Ovary (tissue), 3 donors: ENCODE measurements at regions not wholly inside any gene's neighbourhood (a gene's known extent, or its start where the extent isn't known, plus 50 kb on each side); places are given as distances from the start of the nearest gene placed in this dataset.

Experiments used
- CTCF ChIP-seq, 3 donors: fragments of 450-650 bp in 2 of 3; fragments of 200-600 bp in 1 of 3; IDR thresholded peaks; one replicate each; pipeline versions ENCODE4 v1.5.1 to v1.8.0; 2016 to 2022; ENCODE audit warnings: antibody characterized with exemption in 3 of 3, mild to moderate bottlenecking in 1 of 3
- EP300 ChIP-seq: sonication (generic); formaldehyde crosslinking; IDR thresholded peaks from one replicate; pipeline ENCODE4 v1.6.1; 2017; ENCODE audit warnings: antibody characterized with exemption
- POLR2A ChIP-seq: fragments of 450-650 bp; IDR thresholded peaks from one replicate; pipeline ENCODE4 v1.6.1; 2017; ENCODE audit warnings: antibody characterized with exemption, mild to moderate bottlenecking, moderate library complexity
- donor health status: DM: no; HTN: no; CAD: no.

GRCh38 chrX:44643723-44644122 is 101.1 kb upstream of the FUNDC1 start:
- TF ChIP-seq CTCF (IDR thresholded peaks at IDR 0.05), result no peak
- TF ChIP-seq POLR2A, result no peak
- TF ChIP-seq EP300, result no peak
